ENCODE measurements at regions not wholly inside any gene's neighbourhood (a gene's known extent, or its start where the extent isn't known, plus 50 kb on each side); places are given as distances from the start of the nearest gene placed in this dataset.

GRCh38 chr3:170760174-170760526, 109.8 kb downstream of the RPL22L1 start (continued):
- TF ChIP-seq MTA2 (IDR thresholded peaks at IDR 0.05; ENCODE audit: low read depth) (no peak), ARID3A (IDR thresholded peaks at IDR 0.05; ENCODE audit: borderline replicate concordance, low read depth, low read length) (no peak), TCF7 (IDR thresholded peaks at IDR 0.05; ENCODE audit: borderline replicate concordance) (no peak), MIER1 (IDR thresholded peaks at IDR 0.05; ENCODE audit: low read depth) (no peak), NR1H2 (CRISPR knock-in tag; IDR thresholded peaks at IDR 0.05) (no peak), SUPT5H (IDR thresholded peaks at IDR 0.05) (no peak), XRCC5 (IDR thresholded peaks at IDR 0.05; ENCODE audit: low read depth, low read length) (no peak), NFE2 (IDR thresholded peaks at IDR 0.05; ENCODE audit: low read depth) (no peak), E2F1 (CRISPR knock-in tag; IDR thresholded peaks at IDR 0.05) (no peak), SMAD3 (CRISPR knock-in tag; conservative IDR thresholded peaks at IDR 0.05) (0 out of 2 replicates have a peak, but pooled peaks have one; percentile 23), FOXA1 (IDR thresholded peaks at IDR 0.05; ENCODE audit: borderline replicate concordance) (no peak), SETDB1 (IDR thresholded peaks at IDR 0.05; ENCODE audit: low read length) (no peak), TCFL5 (CRISPR knock-in tag; conservative IDR thresholded peaks at IDR 0.05) (peak; percentile 9; the same call in 1 of the 2 replicates), RFX7 (CRISPR knock-in tag; IDR thresholded peaks at IDR 0.05) (no peak), CEBPG (CRISPR knock-in tag; IDR thresholded peaks at IDR 0.05) (no peak), CEBPG (tag; conservative IDR thresholded peaks at IDR 0.05 in 1 of 2, IDR thresholded peaks at IDR 0.05 in 1 of 2) (0 out of 4 replicates have a peak, but pooled peaks of 1 of the 2 experiments have one; percentile 32), ZNF134 (CRISPR knock-in tag; conservative IDR thresholded peaks at IDR 0.05) (0 out of 2 replicates have a peak, but pooled peaks have one; percentile 36)
- TF ChIP-seq, protein P1, sequence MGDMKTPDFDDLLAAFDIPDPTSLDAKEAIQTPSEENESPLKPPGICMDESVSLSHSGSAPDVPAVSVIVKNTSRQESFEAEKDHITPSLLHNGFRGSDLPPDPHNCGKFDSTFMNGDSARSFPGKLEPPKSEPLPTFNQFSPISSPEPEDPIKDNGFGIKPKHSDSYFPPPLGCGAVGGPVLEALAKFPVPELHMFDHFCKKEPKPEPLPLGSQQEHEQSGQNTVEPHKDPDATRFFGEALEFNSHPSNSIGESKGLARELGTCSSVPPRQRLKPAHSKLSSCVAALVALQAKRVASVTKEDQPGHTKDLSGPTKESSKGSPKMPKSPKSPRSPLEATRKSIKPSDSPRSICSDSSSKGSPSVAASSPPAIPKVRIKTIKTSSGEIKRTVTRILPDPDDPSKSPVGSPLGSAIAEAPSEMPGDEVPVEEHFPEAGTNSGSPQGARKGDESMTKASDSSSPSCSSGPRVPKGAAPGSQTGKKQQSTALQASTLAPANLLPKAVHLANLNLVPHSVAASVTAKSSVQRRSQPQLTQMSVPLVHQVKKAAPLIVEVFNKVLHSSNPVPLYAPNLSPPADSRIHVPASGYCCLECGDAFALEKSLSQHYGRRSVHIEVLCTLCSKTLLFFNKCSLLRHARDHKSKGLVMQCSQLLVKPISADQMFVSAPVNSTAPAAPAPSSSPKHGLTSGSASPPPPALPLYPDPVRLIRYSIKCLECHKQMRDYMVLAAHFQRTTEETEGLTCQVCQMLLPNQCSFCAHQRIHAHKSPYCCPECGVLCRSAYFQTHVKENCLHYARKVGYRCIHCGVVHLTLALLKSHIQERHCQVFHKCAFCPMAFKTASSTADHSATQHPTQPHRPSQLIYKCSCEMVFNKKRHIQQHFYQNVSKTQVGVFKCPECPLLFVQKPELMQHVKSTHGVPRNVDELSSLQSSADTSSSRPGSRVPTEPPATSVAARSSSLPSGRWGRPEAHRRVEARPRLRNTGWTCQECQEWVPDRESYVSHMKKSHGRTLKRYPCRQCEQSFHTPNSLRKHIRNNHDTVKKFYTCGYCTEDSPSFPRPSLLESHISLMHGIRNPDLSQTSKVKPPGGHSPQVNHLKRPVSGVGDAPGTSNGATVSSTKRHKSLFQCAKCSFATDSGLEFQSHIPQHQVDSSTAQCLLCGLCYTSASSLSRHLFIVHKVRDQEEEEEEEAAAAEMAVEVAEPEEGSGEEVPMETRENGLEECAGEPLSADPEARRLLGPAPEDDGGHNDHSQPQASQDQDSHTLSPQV (IDR thresholded peaks at IDR 0.05) = 0 out of 2 replicates have a peak, but pooled peaks have one; percentile 42
- TF ChIP-seq, protein P2, sequence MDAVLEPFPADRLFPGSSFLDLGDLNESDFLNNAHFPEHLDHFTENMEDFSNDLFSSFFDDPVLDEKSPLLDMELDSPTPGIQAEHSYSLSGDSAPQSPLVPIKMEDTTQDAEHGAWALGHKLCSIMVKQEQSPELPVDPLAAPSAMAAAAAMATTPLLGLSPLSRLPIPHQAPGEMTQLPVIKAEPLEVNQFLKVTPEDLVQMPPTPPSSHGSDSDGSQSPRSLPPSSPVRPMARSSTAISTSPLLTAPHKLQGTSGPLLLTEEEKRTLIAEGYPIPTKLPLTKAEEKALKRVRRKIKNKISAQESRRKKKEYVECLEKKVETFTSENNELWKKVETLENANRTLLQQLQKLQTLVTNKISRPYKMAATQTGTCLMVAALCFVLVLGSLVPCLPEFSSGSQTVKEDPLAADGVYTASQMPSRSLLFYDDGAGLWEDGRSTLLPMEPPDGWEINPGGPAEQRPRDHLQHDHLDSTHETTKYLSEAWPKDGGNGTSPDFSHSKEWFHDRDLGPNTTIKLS (IDR thresholded peaks at IDR 0.05; ENCODE audit: borderline replicate concordance, low read depth) = no peak
- TF ChIP-seq, protein P3, sequence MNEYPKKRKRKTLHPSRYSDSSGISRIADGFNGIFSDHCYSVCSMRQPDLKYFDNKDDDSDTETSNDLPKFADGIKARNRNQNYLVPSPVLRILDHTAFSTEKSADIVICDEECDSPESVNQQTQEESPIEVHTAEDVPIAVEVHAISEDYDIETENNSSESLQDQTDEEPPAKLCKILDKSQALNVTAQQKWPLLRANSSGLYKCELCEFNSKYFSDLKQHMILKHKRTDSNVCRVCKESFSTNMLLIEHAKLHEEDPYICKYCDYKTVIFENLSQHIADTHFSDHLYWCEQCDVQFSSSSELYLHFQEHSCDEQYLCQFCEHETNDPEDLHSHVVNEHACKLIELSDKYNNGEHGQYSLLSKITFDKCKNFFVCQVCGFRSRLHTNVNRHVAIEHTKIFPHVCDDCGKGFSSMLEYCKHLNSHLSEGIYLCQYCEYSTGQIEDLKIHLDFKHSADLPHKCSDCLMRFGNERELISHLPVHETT (CRISPR knock-in tag; conservative IDR thresholded peaks at IDR 0.05 in 1 of 2, IDR thresholded peaks at IDR 0.05 in 1 of 2) = 0 out of 4 replicates have a peak, but pooled peaks of 1 of the 2 experiments have one; percentile 43

All from K562 (cell line).